Duodenal mucosa (tissue), 2 donors: ENCODE measurements at regions not wholly inside any gene's neighbourhood (a gene's known extent, or its start where the extent isn't known, plus 50 kb on each side); places are given as distances from the start of the nearest gene placed in this dataset.

ENCODE experiments used
- H3K27ac ChIP-seq: one replicate; pipeline ENCODE4 v1.7.0; 2013; ENCODE audit warnings: low read depth, low read length
- H3K27me3 ChIP-seq, 2 donors: one replicate each; pipeline ENCODE4 v1.7.0; 2013; ENCODE audit warnings: low read length in 2 of 2, control low read depth in 1 of 2; ENCODE audit not compliant: insufficient read depth in 2 of 2, control insufficient read depth in 1 of 2
- H3K36me3 ChIP-seq, 2 donors: one replicate each; pipeline ENCODE4 v1.7.0; 2013; ENCODE audit warnings: low read length in 2 of 2, control low read depth in 1 of 2; ENCODE audit not compliant: insufficient read depth in 2 of 2, control insufficient read depth in 1 of 2
- H3K4me1 ChIP-seq, 2 donors: one replicate each; pipeline ENCODE4 v1.7.0; 2013; ENCODE audit warnings: low read length in 2 of 2, control low read depth in 1 of 2; ENCODE audit not compliant: insufficient read depth in 2 of 2, control insufficient read depth in 1 of 2
- H3K4me3 ChIP-seq, 2 donors: one replicate each; pipeline ENCODE4 v1.7.0; 2013; ENCODE audit warnings: low read length in 2 of 2, low read depth in 1 of 2
- H3K9ac ChIP-seq, 2 donors: one replicate each; pipeline ENCODE4 v1.7.0; 2013; ENCODE audit warnings: low read length in 2 of 2, low read depth in 1 of 2
- H3K9me3 ChIP-seq, 2 donors: one replicate each; pipeline ENCODE4 v1.7.0; 2013; ENCODE audit warnings: low read length in 2 of 2, control low read depth in 1 of 2; ENCODE audit not compliant: control insufficient read depth in 1 of 2

DNA sequence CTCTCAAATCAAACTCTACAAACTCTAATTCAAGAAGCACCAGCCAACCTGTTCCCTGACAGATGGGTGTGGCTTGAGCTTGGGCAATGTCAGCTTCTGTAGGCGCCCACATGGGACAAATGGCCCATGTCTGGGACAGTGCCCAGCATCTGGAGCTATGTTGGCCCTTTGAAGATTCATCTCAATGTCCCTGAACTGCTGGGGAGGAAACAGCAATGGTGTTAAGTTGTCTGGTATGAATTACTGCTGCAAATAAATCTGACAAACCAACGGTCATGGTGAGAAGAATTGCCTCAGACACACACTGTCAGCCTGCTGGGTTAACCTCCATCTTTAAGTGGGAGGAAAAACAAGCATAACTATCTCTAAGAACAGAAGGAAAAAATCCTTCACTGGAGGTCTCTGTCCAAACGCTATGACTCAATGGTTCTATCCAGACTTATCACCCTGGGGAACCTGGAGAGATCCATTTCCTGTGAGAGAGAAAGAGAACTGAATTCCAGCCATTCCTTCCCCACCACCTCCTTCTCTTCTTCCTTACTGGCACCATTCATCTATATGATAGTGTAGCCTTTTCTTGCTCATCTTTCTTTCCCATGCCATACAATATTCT lies 274.9 kb downstream of the CDH26 start:
- Histone ChIP-seq H3K9ac (no peak overlapping the region), H3K36me3 (no peaks in the 10 kb centered on the region), H3K27ac (no peak overlapping the region), H3K27me3 (no peaks in the 10 kb centered on the region), H3K4me1 (no peaks in the 10 kb centered on the region), H3K9me3 (no peaks in the 10 kb centered on the region), H3K4me3 (no peak overlapping the region)

DNA sequence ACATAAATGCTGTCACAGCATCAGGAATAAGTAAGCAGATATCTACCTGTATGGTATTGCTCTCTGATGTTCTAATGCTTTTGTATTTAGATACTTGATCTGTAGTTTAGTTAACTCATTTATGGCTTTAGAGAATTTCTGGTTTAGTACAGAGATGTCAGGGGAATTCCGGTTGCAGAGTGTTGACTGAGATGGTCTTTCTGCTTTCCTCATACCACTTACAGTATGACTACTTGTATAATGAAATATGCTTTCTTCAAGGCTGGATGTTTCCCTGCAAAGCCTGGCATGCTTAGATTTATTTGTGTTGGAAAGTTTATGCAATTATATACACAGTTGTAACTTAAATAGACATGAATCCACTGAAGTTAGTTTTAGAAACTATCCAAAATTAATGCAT lies 278.4 kb downstream of the CDH26 start:
- H3K36me3 ChIP-seq, result no peaks in the 10 kb centered on the region
- H3K9me3 ChIP-seq, result no peaks in the 10 kb centered on the region
- H3K4me1 ChIP-seq, result no peaks in the 10 kb centered on the region
- no peak overlapping the region for H3K9ac ChIP-seq
- no peak overlapping the region for H3K27ac ChIP-seq
- H3K27me3 ChIP-seq, result no peaks in the 10 kb centered on the region
- H3K4me3 ChIP-seq, result no peak overlapping the region

DNA sequence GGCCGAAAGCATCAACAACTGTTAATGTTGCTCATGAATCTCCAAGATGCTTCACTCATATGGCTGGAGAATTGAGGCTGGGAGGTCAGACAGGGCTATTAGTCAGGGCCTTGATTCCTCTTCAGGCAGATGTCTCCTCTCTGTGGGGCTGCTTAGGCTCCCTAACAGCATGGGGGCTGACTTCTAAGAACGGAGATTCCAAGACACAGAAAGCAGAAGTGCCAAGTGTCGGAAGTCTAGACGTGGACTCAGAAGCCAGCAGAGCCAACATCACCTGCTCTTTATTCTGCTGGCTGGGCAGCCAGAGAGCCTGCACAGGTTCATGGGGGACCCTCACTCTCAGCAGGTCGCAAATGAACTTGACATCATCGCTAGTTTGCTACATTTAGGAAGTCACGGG lies 279.8 kb downstream of the CDH26 start:
- H3K27ac ChIP-seq, result no peak overlapping the region
- no peaks in the 10 kb centered on the region for H3K36me3 ChIP-seq
- H3K27me3 ChIP-seq, result no peaks in the 10 kb centered on the region
- H3K4me1 ChIP-seq, result no peaks in the 10 kb centered on the region
- H3K4me3 ChIP-seq, result no peak overlapping the region
- no peaks in the 10 kb centered on the region for H3K9me3 ChIP-seq
- no peak overlapping the region for H3K9ac ChIP-seq

DNA sequence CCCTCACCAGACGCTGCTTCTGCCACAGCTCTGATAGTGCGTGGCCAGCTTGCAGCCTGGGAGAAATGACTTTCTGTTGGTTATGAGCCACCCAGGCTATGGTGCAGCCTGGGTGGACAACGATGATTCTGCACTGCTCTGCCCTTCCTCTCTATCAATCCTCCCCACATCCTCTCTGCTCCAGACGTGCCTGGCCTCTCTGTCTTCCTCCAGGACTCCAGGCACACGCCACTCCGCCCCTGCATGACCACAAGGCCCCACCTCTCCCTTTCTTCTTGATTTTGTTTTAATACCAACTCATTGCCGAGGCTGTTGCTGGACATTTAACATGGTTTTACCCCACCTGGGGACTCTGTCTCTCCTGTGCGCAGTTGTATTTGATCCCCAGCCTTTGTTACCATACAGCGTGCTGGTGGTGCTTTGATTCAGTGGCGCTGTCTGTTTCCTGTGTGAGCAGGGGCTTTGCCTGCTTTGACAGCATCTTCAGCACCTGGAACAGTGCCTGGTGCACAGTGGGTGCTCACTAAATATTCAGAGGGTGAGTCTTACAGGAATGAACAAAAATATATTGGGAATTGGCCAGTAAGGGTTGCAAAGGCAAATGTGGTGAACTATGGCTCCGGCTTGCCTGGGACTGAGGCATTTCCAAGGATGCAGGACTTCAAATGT lies 280.9 kb downstream of the CDH26 start:
- H3K9me3 ChIP-seq, result no peaks in the 10 kb centered on the region
- no peak overlapping the region for H3K4me3 ChIP-seq
- H3K9ac ChIP-seq, result no peak overlapping the region
- no peak overlapping the region for H3K27ac ChIP-seq
- H3K4me1 ChIP-seq, result no peaks in the 10 kb centered on the region
- no peaks in the 10 kb centered on the region for H3K36me3 ChIP-seq
- H3K27me3 ChIP-seq, result no peaks in the 10 kb centered on the region

DNA sequence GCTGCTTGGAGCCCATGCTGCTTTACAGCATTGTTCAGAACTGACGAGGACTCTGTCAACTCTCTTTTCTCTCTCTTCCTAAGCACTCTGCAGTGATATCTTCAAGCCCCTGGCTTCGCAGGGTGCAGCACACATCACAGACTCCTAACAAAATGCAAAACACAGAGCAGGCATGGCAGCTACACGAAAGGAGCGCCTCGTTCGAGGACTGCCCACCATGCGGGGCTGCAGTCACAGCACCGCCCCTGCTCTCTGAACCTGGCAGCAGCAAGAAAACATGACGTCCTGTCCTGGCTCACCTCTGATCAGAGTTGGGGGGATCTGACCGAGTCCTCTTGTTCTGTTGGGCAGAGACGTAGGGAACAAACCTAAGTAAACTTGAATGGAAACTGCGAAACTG lies 281.7 kb downstream of the CDH26 start:
- Histone ChIP-seq H3K9me3 (no peaks in the 10 kb centered on the region), H3K4me3 (no peak overlapping the region), H3K27ac (no peak overlapping the region), H3K27me3 (no peaks in the 10 kb centered on the region), H3K4me1 (no peaks in the 10 kb centered on the region), H3K9ac (no peak overlapping the region), H3K36me3 (no peaks in the 10 kb centered on the region)

DNA sequence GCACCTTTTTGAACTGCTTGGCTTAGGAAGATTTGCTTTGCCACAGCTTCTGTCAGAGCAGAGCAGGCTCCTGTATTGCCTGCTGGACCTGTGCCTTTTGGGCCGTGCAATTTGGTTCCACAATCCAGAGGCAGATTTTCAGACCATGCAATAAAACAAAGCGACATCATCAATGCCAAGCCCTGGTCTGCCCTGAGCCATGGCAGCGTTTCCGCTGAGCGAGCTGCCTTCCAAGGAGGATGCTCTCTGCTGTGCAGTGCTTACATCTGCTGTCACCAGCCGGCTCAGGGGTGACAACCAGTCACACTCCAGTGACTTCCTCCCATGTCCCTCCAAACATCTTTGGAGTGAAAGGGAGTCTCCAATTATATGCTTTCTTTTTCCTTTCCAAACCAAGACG lies 282.2 kb downstream of the CDH26 start:
- H3K4me1 ChIP-seq, result no peaks in the 10 kb centered on the region
- H3K4me3 ChIP-seq, result no peak overlapping the region
- H3K27ac ChIP-seq, result no peak overlapping the region
- H3K27me3 ChIP-seq, result no peaks in the 10 kb centered on the region
- no peak overlapping the region for H3K9ac ChIP-seq
- H3K9me3 ChIP-seq, result no peaks in the 10 kb centered on the region
- no peaks in the 10 kb centered on the region for H3K36me3 ChIP-seq

DNA sequence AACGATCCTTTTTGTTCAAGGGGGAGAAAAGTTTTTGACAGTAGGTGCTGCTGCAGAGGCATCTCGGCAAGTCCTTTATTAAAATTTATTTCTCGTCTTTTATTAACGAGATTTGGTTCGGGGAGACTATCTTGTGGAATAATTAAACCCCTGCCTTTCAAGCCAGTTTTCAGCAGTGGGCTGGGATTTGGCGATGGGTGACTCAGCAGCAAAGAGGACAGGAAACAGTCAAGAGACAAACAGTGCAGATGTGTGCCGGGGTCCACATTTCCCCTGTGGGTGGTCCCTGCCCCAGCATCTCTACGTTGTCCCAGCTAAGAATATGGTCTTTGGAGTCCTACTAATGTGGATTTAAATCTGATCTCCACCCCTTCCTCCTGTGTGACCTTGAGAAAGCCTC lies 282.8 kb downstream of the CDH26 start:
- H3K27me3 ChIP-seq, result no peaks in the 10 kb centered on the region
- H3K9ac ChIP-seq, result no peak overlapping the region
- no peaks in the 10 kb centered on the region for H3K36me3 ChIP-seq
- no peak overlapping the region for H3K4me3 ChIP-seq
- no peaks in the 10 kb centered on the region for H3K9me3 ChIP-seq
- H3K4me1 ChIP-seq, result no peaks in the 10 kb centered on the region
- no peak overlapping the region for H3K27ac ChIP-seq

DNA sequence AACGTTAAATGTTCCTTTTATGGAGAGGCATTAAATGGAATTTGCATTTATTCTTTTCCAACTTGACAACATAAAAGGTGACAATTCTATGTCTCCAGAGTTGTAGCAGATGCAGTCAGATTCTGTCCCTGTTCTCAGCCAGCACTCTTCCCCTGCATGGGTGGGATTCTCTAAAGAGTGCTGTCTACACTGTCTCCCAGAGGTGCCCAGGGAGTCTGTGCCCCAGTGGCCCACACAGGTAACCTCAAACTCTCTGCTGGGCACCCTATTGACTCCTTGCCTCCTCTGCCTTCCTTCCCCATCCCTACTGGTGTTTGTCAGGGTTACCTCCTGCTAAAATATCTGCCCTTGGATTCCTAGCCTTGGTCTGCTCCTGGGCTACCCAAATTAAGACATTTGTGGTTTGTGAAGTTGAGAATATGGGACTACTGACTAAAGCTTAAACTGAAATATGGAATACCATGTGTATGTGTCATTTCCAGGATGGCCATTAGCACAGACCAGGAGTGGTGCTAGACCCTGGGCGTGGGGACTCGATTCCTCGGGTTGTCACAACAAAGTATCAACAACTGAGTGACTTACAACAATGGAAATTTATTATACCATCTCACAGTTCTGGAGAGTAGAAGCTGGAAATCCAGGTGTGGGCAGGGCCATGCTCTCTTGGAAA lies 284.7 kb downstream of the CDH26 start:
- no peaks in the 10 kb centered on the region for H3K4me1 ChIP-seq
- H3K9me3 ChIP-seq, result no peaks in the 10 kb centered on the region
- H3K4me3 ChIP-seq, result no peak overlapping the region
- no peak overlapping the region for H3K27ac ChIP-seq
- H3K36me3 ChIP-seq, result no peaks in the 10 kb centered on the region
- H3K27me3 ChIP-seq, result no peaks in the 10 kb centered on the region
- H3K9ac ChIP-seq, result no peak overlapping the region

DNA sequence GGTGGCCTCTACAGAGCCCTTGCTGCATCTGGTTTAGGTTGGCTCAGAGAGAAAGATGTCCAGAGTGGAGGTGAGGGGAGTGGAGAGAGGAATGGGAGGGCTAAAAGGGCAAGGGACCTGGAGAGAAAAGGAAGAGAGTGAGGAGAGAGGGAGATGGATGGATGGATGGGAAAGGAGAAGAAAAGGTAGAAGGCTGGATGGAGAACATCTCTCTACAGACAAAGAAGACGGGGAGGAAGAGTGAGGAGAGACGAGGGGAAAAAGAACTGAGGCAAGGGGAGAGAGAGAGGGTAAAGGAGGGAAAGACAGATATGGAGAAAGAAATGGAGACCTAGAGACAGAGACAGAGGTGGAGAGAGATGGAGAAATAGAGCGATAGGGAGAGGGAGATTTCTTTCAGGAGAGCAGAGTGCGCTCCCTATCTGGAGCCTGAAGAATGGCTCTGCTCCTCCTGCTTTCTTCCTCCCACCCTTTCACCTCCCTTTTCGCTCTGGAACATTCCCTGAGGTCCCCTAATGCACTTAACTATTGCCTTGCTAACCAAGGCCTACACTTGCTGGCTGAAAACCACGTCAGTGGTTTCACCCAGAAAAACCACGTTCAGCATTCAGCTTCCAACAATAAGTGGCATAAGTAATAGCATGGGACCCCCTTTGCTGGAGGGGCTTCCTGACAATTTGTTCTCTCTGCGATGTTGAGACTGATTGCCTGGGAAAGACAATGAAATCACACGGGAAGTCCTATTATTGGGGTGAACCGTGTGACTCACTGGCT lies 286.3 kb downstream of the CDH26 start:
- Histone ChIP-seq H3K4me1 (no peaks in the 10 kb centered on the region), H3K36me3 (no peaks in the 10 kb centered on the region), H3K9me3 (no peaks in the 10 kb centered on the region), H3K27ac (no peak overlapping the region), H3K4me3 (no peak overlapping the region), H3K27me3 (no peaks in the 10 kb centered on the region), H3K9ac (no peak overlapping the region)

DNA sequence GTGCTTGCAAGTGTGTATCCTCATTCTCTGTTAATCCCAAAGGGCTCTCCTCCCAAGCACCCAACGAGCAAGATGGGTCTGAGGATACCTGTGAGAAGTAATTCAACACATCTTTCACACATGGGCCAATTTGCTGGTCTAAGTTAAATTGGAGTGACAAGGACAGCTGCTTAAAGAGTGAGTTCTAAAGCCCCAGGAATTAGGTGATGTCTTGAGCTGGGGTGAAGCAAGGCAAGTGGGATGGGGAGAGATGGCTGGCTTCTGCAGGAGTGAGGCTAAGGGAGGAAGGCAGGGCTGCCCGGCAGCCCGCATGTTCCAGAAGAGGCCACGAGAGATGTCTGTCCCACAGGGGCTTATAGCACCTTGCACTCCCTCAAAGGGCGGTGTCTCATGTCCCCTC lies 288.5 kb downstream of the CDH26 start:
- Histone ChIP-seq H3K27ac (no peak overlapping the region), H3K4me3 (no peak overlapping the region), H3K4me1 (no peaks in the 10 kb centered on the region), H3K36me3 (no peaks in the 10 kb centered on the region), H3K27me3 (no peaks in the 10 kb centered on the region), H3K9ac (no peak overlapping the region), H3K9me3 (no peaks in the 10 kb centered on the region)
